ENCODE measurements at regions not wholly inside any gene's neighbourhood (a gene's known extent, or its start where the extent isn't known, plus 50 kb on each side); places are given as distances from the start of the nearest gene placed in this dataset.

- DNase-seq = no peak
These were observed 87.6 kb downstream of the ERMARD start for GRCh38 chr6:169839029-169839481.

DNA sequence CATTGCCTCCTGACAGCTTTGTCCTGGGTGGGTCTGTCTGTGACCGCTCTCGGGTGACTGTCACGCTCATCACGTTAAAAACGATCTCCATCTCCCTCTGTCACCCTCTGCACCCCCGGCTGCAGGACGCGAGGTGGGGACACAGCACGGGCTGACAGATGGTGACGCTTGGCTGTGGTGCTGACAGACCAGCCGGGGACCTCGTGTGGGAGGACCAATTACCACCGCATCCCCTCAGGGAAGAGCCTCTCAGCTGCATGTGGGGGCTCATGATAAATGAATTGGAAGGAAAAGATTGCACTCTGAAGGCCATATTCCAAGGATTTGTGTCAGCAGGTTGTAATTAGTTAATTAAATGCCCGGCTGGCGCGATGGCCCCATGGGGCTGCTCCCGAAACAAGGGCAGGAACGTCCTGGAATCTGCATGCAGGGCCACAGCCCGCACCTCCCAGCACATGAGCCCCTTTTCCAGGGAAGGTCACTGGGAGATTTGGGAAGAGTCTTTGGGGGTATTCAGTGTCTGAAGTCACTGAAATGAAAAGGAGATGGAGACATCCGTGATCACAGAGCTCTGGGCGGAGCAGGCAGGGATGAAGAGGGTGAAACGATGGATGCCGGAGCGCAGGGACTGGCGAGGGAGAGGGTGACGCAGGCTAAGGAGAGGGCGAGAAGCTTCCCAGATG lies 87.1 kb downstream of the ERMARD start:
- no peak for DNase-seq

GRCh38 chr6:169837529-169838250 lies 86.3 kb downstream of the ERMARD start:
- DNase-seq = no peak

DNA sequence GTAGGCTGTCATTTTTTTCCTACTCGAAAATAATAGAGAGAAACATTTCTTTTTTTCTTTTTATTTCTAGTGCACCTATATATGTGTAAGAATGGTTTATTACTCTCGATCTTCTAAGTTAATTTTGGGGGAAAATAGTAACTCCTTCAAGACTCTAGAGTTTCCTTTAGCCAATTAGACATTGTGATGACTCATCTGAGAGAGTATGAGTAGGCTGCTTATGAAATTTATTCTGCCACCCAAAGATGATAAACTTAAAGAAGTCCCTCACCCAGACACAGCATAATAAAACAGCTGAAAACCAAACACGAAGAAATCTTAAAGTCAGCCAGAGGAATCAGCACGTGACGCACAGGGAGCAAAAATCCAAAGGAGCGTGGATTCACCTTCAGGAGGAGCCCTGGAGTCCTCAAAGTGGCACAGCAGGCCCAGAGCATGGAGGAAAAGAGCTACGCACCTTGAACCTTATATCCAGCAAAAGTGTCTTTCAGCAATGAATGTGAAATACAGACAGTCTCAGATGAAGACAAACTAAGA lies 81.9 kb downstream of the ERMARD start:
- DNase-seq = no peak

DNA sequence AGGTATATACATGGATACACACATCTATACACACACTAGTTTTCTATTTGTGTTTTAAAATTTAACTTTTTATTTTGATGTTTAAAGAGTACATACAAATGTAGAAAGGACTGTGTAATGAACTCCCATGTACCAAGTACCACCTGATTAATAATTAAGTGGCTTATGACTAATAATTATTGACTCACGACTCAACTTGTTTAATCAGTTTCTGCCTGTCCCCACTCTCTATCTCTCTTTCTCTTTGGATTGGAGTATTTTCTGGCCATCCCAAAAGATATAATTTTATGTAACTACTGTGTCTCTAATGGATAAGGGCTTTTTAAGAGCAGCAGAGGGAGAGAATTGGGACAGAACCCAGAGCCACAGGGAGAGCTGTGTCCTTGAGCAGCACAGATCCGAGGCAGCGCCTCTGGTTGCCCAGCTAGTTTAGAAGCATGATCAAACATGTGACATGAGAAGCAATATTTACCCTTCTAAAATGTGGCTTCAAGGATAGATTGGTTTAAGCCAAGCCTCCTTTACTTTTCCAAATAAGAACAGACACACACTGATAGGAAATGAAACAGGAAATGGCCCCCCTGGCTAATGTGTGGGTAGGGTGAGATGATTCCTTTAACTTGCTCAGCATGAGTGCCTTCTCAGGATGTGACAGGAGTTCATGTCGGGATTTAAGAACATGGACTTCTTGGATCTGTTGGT lies 81.0 kb downstream of the ERMARD start:
- peak in 1 of 2 experiments; percentile 4 for DNase-seq

DNA sequence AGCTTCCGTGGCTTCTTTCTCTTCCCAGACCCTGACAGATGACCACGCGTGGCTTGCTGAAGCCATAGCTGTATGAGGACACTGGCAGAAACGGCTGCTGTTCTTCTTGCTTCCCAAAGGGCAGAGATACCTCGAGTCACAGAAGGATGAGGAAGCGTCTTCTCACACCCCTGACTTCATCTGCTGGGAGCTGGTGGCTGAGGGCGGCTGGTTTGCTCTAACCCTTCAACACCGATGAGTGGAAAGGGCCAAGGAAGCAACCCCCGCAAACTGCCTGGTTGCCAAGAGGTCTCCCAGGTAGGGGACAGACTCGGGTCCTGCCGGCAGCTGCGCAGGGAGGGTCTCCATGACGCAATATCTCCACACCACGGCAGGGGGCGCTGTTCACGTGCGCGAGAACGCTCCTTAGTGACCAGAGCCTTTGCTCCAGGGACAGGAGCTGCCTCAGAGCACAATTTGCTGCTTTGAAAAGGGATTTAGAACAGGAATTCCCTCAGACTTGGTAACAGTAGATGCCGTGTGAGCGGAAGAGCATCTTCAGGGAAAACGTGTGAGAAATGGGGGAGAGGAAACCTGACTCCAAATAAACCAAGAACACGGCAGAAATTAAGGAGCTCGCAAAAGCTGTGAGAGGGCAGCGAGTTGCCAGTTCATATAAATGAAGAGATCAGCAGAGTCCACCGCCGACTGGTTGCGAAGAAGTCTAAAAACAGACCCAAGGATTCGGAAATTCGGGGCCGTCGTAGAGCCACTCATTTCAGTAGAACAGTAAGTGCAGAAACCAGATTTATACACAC lies 80.2 kb downstream of the ERMARD start:
- peak; percentile 59 to 61 for DNase-seq

Data from NCI-H2081 (cell line).